B cell (primary cell): ENCODE measurements at regions not wholly inside any gene's neighbourhood (a gene's known extent, or its start where the extent isn't known, plus 50 kb on each side); places are given as distances from the start of the nearest gene placed in this dataset.

ENCODE experiments used
- ATAC-seq: fragments of 200-7000 bp; cut with Tn5 transposase; one replicate; pipeline ENCODE4 v1.10.0; 2021; ENCODE audit warnings: low read depth, mild to moderate bottlenecking, moderate number of reproducible peaks, moderate library complexity
- CTCF ChIA-PET: fragments of 350-600 bp; sonication (Branson Sonifier 250); formaldehyde crosslinking; loops from one replicate; lab custom pipeline; 2021; ENCODE audit warnings: antibody characterized with exemption, inconsistent platforms; lab: Charles Lee
- POLR2A ChIA-PET: fragments of 350-600 bp; sonication (Branson Sonifier 250); formaldehyde crosslinking; loops from one replicate; lab custom pipeline; 2021; ENCODE audit warnings: antibody characterized with exemption; lab: Charles Lee
- DNase-seq: peaks from one replicate; pipeline ENCODE4 v3.0.0; 2013
- H2AFZ ChIP-seq: 2 replicates; pipeline ENCODE4 v1.6.1; 2012; ENCODE audit warnings: mild to moderate bottlenecking, low read depth, low read length; ENCODE audit not compliant: insufficient read depth, poor library complexity, severe bottlenecking
- H3K27ac ChIP-seq, 2 donors: 1 replicate in 1 of 2; 2 replicates in 1 of 2; pipeline ENCODE4 v1.5.1; 2012 to 2013; ENCODE audit warnings: low read length in 2 of 2, mild to moderate bottlenecking in 2 of 2, moderate library complexity in 1 of 2
- H3K27me3 ChIP-seq, 4 experiments: fragments of 200-600 bp in 1 of 4; sonication (generic) in 1 of 4; replicated peaks in 1 of 4; 1 replicate in 2 of 4; 2 replicates in 2 of 4; pipeline versions ENCODE4 v1.6.1 to v1.7.0; 2013 to 2016; ENCODE audit warnings: low read length in 3 of 4, mild to moderate bottlenecking in 2 of 4, mixed read lengths in 1 of 4, moderate library complexity in 1 of 4; ENCODE audit not compliant: insufficient read depth in 4 of 4, control insufficient read depth in 3 of 4; ENCODE audit errors: control extremely low read depth in 1 of 4
- H3K36me3 ChIP-seq, 2 experiments: replicated peaks in 1 of 2; 1 replicate in 1 of 2; 2 replicates in 1 of 2; pipeline versions ENCODE4 v1.6.1 to v1.7.1; 2013; ENCODE audit warnings: low read length in 1 of 2; ENCODE audit not compliant: insufficient read depth in 2 of 2, control insufficient read depth in 1 of 2; ENCODE audit errors: control extremely low read depth in 1 of 2, extremely low read depth in 1 of 2
- H3K4me1 ChIP-seq, 2 donors: fragments of 200-600 bp in 1 of 2; sonication (generic) in 1 of 2; 1 replicate in 1 of 2; 2 replicates in 1 of 2; pipeline versions ENCODE4 v1.5.1 to v1.6.1; 2013 to 2017; ENCODE audit warnings: low read length in 2 of 2; ENCODE audit not compliant: control insufficient read depth in 2 of 2, insufficient read depth in 2 of 2
- H3K4me2 ChIP-seq: replicated peaks from 2 replicates; pipeline ENCODE3; 2012; ENCODE audit warnings: mild to moderate bottlenecking, low read depth, low read length; ENCODE audit not compliant: poor library complexity, severe bottlenecking
- H3K4me3 ChIP-seq, 5 experiments: fragments of 200-600 bp in 1 of 5; sonication (generic) in 1 of 5; 1 replicate in 3 of 5; 2 replicates in 2 of 5; pipeline versions ENCODE4 v1.5.1 to v1.7.0; 2011 to 2016; ENCODE audit warnings: low read length in 4 of 5, mild to moderate bottlenecking in 4 of 5, low read depth in 2 of 5, control low read depth in 1 of 5, moderate library complexity in 1 of 5; ENCODE audit not compliant: insufficient read depth in 1 of 5; ENCODE audit errors: control extremely low read depth in 1 of 5, extremely low read depth in 1 of 5
- H3K79me2 ChIP-seq: fragments of 200-600 bp; sonication (generic); one replicate; pipeline ENCODE4 v1.6.0; 2016; ENCODE audit warnings: low read length; ENCODE audit not compliant: control insufficient read depth, insufficient read depth
- H3K9ac ChIP-seq: fragments of 200-600 bp; sonication (generic); 2 replicates; pipeline ENCODE4 v1.6.1; 2017; ENCODE audit warnings: mild to moderate bottlenecking, low read length, moderate library complexity
- H3K9me3 ChIP-seq, 3 donors: one replicate each; pipeline versions ENCODE4 v1.6.1 to v1.7.1; 2013; ENCODE audit warnings: low read length in 2 of 3; ENCODE audit not compliant: control insufficient read depth in 2 of 3, insufficient read depth in 1 of 3; ENCODE audit errors: control extremely low read depth in 1 of 3
- H4K20me1 ChIP-seq: 2 replicates; pipeline ENCODE4 v1.6.0; 2012; ENCODE audit warnings: mild to moderate bottlenecking, low read length; ENCODE audit not compliant: insufficient read depth, control insufficient read depth, poor library complexity, severe bottlenecking
- H3K27ac Mint-ChIP-seq: one replicate; pipeline ENCODE4 v1.8.0; 2021; ENCODE audit warnings: mixed read lengths
- H3K27me3 Mint-ChIP-seq: one replicate; pipeline ENCODE4 v1.8.0; 2021; ENCODE audit warnings: mixed read lengths
- H3K4me1 Mint-ChIP-seq: one replicate; pipeline ENCODE4 v1.8.0; 2021; ENCODE audit warnings: mixed read lengths
- H3K4me3 Mint-ChIP-seq: one replicate; pipeline ENCODE4 v1.8.0; 2021; ENCODE audit warnings: mixed read lengths
- H3K9me3 Mint-ChIP-seq: one replicate; pipeline ENCODE4 v1.8.0; 2022; ENCODE audit warnings: mixed read lengths; ENCODE audit not compliant: insufficient read depth
- EZH2 ChIP-seq: IDR thresholded peaks from 2 replicates; pipeline ENCODE4 v1.6.1; 2012; ENCODE audit warnings: borderline replicate concordance, low read depth, mild to moderate bottlenecking, moderate library complexity, low read length; ENCODE audit not compliant: insufficient read depth, poor library complexity, severe bottlenecking
- WGBS: methylation state at CpG from one replicate; pipeline ENCODE4 v1.1.5; 2013; ENCODE audit warnings: missing lambda C conversion rate; ENCODE audit not compliant: insufficient coverage; 5-methylcytosine and 5-hydroxymethylcytosine counted together
- intact Hi-C: fragments of 100-400 bp; cut with micrococcal nuclease; formaldehyde crosslinking; loops from one replicate; pipeline ENCODE4 v1.10.0; 2022
- TF ChIP-seq, protein P1 (sequence below): fragments of 200-600 bp; IDR thresholded peaks from one replicate; pipeline ENCODE4 v1.8.0; 2022; ENCODE audit warnings: antibody characterized with exemption, mild to moderate bottlenecking

DNA sequence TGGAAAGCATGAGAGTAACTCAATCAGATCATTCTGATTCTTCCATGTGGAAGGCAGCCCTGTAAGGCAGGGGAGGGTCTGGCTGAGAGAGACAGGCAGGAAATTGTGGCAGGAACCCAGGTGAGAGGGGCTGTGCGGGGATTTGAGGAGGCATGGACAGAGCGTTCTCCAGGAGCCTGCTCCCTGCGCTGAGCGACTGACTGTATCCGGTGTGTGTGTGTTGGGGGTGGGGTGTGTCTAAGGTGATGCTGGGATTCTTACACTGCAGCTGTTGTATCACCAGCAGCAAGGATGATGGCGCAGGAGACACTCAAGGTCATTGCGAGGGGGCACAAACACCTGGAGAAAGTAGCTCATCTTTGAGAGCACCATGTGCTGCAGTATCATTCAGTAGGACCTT lies 128.5 kb downstream of the RHOU start:
- Histone ChIP-seq H3K9ac (no peak overlapping the region), H3K79me2 (no peaks in the 10 kb centered on the region), H2AFZ (no peak overlapping the region), H3K4me2 (no peak overlapping the region), H3K9me3 (no peaks in the 10 kb centered on the region), H4K20me1 (no peaks in the 10 kb centered on the region), H3K4me3 (no peak overlapping the region), H3K27ac (no peak overlapping the region), H3K4me1 (no peaks in the 10 kb centered on the region), H3K36me3 (no peaks in the 10 kb centered on the region), H3K27me3 (no peaks in the 10 kb centered on the region)
- TF ChIP-seq, protein P1, sequence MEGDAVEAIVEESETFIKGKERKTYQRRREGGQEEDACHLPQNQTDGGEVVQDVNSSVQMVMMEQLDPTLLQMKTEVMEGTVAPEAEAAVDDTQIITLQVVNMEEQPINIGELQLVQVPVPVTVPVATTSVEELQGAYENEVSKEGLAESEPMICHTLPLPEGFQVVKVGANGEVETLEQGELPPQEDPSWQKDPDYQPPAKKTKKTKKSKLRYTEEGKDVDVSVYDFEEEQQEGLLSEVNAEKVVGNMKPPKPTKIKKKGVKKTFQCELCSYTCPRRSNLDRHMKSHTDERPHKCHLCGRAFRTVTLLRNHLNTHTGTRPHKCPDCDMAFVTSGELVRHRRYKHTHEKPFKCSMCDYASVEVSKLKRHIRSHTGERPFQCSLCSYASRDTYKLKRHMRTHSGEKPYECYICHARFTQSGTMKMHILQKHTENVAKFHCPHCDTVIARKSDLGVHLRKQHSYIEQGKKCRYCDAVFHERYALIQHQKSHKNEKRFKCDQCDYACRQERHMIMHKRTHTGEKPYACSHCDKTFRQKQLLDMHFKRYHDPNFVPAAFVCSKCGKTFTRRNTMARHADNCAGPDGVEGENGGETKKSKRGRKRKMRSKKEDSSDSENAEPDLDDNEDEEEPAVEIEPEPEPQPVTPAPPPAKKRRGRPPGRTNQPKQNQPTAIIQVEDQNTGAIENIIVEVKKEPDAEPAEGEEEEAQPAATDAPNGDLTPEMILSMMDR = no peak
- TF ChIP-seq EZH2 = no peak
- intact Hi-C loops = no loop called here
- ATAC-seq = no peak
- peaks cover 2% of the 10 kb centered on the region for H3K4me1 Mint-ChIP-seq
- no peak for DNase-seq
- ChIA-PET POLR2A (no interaction called here), CTCF (no interaction called here)
- peaks cover 21% of the 10 kb centered on the region for H3K27me3 Mint-ChIP-seq
- no peak overlapping the region for H3K27ac Mint-ChIP-seq
- 98% methylated on average over 6 of the region's 7 CpGs for whole genome bisulfite sequencing
- H3K4me3 Mint-ChIP-seq = no peak overlapping the region
- no peaks in the 10 kb centered on the region for H3K9me3 Mint-ChIP-seq

DNA sequence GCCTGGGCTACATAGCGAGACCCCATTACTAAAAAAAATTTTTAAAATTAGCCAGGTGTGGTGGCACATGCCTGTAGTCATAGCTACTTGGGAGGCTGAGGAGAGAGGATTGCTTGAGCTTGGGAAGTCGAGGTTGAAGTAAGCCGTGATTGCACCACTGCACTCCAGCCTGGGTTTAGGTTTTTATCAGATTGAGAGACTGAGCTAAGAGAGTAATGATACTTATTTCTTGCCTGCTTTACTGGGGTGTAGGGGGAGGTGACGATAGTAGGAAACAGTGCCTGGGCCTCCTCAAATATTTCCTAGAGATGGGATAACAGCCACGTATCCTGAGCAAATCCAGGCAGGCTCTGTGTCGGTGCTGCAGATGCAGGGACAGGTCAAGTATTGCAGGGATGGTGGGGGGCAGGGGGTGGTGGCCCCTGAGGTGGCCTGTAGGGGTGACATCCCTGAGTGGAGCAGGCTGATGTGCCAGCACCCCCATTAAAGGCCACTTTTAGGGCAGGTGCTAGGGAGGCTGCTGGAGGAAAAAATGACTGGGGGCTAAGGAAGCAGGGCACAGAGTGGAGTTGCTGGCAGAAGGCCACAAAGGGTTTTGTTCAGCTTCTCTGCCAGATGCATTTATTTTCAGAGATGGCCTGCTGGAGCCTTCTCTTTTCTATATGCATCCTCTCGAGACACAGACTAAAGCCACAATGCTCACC lies 130.5 kb downstream of the RHOU start:
- Histone ChIP-seq H3K9ac (no peak overlapping the region), H3K4me1 (no peaks in the 10 kb centered on the region), H4K20me1 (no peaks in the 10 kb centered on the region), H3K27ac (no peak overlapping the region), H3K4me2 (no peak overlapping the region), H2AFZ (no peak overlapping the region), H3K27me3 (no peaks in the 10 kb centered on the region), H3K9me3 (no peaks in the 10 kb centered on the region), H3K36me3 (no peaks in the 10 kb centered on the region), H3K79me2 (no peaks in the 10 kb centered on the region), H3K4me3 (no peak overlapping the region)
- POLR2A ChIA-PET = no interaction called here
- ATAC-seq (no peak), DNase-seq (no peak)
- WGBS = 96% methylated on average over 5 of the region's 7 CpGs
- H3K27me3 Mint-ChIP-seq = peaks cover 10% of the 10 kb centered on the region
- intact Hi-C loops = no loop called here
- TF ChIP-seq, protein P1 = no peak
- no peak for TF ChIP-seq EZH2
- no peak overlapping the region for H3K27ac Mint-ChIP-seq
- CTCF ChIA-PET = no interaction called here
- no peaks in the 10 kb centered on the region for H3K9me3 Mint-ChIP-seq
- peaks cover 2% of the 10 kb centered on the region for H3K4me1 Mint-ChIP-seq
- no peak overlapping the region for H3K4me3 Mint-ChIP-seq
